K562 (cell line): ENCODE measurements at regions not wholly inside any gene's neighbourhood (a gene's known extent, or its start where the extent isn't known, plus 50 kb on each side); places are given as distances from the start of the nearest gene placed in this dataset.

Source experiments
- ATAC-seq: fragments of 200-7000 bp; cut with Tn5 transposase; 3 replicates; pipeline ENCODE4 v1.9.1; 2020; ENCODE audit warnings: moderate library complexity
- BruUV-seq: library from RNA; stranded (reverse); fragments of 400-500 nt; replicated peaks from 2 replicates; lab custom pipeline; 2021; lab: Mats Ljungman, UMichigan
- CTCF ChIA-PET: fragments of 300-600 bp; formaldehyde crosslinking; extraction: SDS; loops from one replicate; lab custom pipeline; 2021; ENCODE audit warnings: low intra/inter-chr PET ratio; lab: Yijun Ruan, JAX
- POLR2A ChIA-PET: fragments of 300-600, 350-650 bp; sonication (Branson Sonifier 250); formaldehyde crosslinking; extraction: SDS; loops from one replicate; lab custom pipeline; 2021; ENCODE audit warnings: antibody characterized with exemption, inconsistent platforms; lab: Yijun Ruan, JAX
- DNase-seq, 4 experiments: peaks; one replicate each; pipeline versions ENCODE4 v3.0.0 to v3.0.0-alpha.2; 2011 to 2018; ENCODE audit warnings: low spot score in 3 of 4, mixed read lengths in 3 of 4; ENCODE audit errors: extremely low read depth in 1 of 4
- FAIRE-seq: peaks from 2 replicates; lab custom pipeline; 2011; peaks lifted over from hg19 to GRCh38; lab: Jason Lieb, UNC
- H2AFZ ChIP-seq: 2 replicates; pipeline ENCODE4 v1.6.0; 2011; ENCODE audit warnings: low read depth, low read length, control low read depth, inconsistent platforms
- H3K27ac ChIP-seq: fragments of 200-600 bp; 3 replicates; pipeline ENCODE4 v1.8.0; 2011; ENCODE audit warnings: low read depth, mild to moderate bottlenecking, control low read depth, inconsistent platforms, low read length, moderate library complexity, mixed read lengths; ENCODE audit errors: extremely low read depth
- H3K27me3 ChIP-seq, 2 experiments: fragments of 300-600 bp in 1 of 2; 2 replicates in 1 of 2; 3 replicates in 1 of 2; pipeline versions ENCODE4 v1.6.0 to v1.8.0; 2011; ENCODE audit warnings: inconsistent platforms in 2 of 2, low read length in 2 of 2, mild to moderate bottlenecking in 1 of 2, mixed read lengths in 1 of 2, moderate library complexity in 1 of 2; ENCODE audit not compliant: control insufficient read depth in 2 of 2, insufficient read depth in 2 of 2
- H3K36me3 ChIP-seq: fragments of 300-600 bp; 3 replicates; pipeline ENCODE4 v1.8.0; 2011; ENCODE audit warnings: mild to moderate bottlenecking, low read length, inconsistent platforms; ENCODE audit not compliant: control insufficient read depth, insufficient read depth
- H3K4me1 ChIP-seq, 2 experiments: fragments of 200-600 bp in 1 of 2; replicated peaks in 1 of 2; 2 replicates in 1 of 2; 3 replicates in 1 of 2; pipeline versions ENCODE4 v1.5.1 to v1.8.0; 2011; ENCODE audit warnings: inconsistent platforms in 2 of 2, low read length in 2 of 2, mild to moderate bottlenecking in 1 of 2, mixed read lengths in 1 of 2, moderate library complexity in 1 of 2; ENCODE audit not compliant: control insufficient read depth in 2 of 2, insufficient read depth in 2 of 2
- H3K4me2 ChIP-seq: 2 replicates; pipeline ENCODE4 v1.6.1; 2011; ENCODE audit warnings: low read length, control low read depth, inconsistent platforms, mixed read lengths; ENCODE audit not compliant: insufficient read depth
- H3K4me3 ChIP-seq: fragments of 200-600 bp; sonication (generic), shearing (Covaris generic); 2 replicates; pipeline ENCODE4 v1.5.1; 2016; ENCODE audit warnings: control low read depth, inconsistent platforms
- H3K79me2 ChIP-seq: fragments of 200-600 bp; 3 replicates; pipeline ENCODE4 v1.8.0; 2011; ENCODE audit warnings: low read length, inconsistent platforms; ENCODE audit not compliant: control insufficient read depth, insufficient read depth
- H3K9ac ChIP-seq, 2 experiments: 2 replicates each; pipeline versions ENCODE4 v1.6.0 to v1.6.1; 2011; ENCODE audit warnings: low read depth in 2 of 2, low read length in 2 of 2, control low read depth in 1 of 2, inconsistent platforms in 1 of 2, mild to moderate bottlenecking in 1 of 2, mixed read lengths in 1 of 2; ENCODE audit not compliant: insufficient read depth in 1 of 2
- H3K9me1 ChIP-seq: one replicate; pipeline ENCODE4 v1.6.0; 2011; ENCODE audit warnings: inconsistent platforms, mild to moderate bottlenecking, low read length, moderate library complexity; ENCODE audit not compliant: control insufficient read depth, insufficient read depth
- H3K9me3 ChIP-seq: replicated peaks from 2 replicates; pipeline ENCODE4 v1.5.1; 2011; ENCODE audit warnings: low read depth, low read length, inconsistent platforms; ENCODE audit not compliant: control insufficient read depth, insufficient read depth
- H4K20me1 ChIP-seq: replicated peaks from 2 replicates; pipeline ENCODE4 v1.6.1; 2011; ENCODE audit warnings: low read length, inconsistent platforms, mixed read lengths; ENCODE audit not compliant: control insufficient read depth, insufficient read depth
- CGGBP1 ChIP-seq: fragments of 250-450 bp; sonication (Bioruptor Pico); IDR thresholded peaks from 2 replicates; pipeline ENCODE4 v1.9.0; 2021; ENCODE audit warnings: mild to moderate bottlenecking
- FUS ChIP-seq: fragments of 200-400 bp; formaldehyde crosslinking; optimal IDR thresholded peaks from 2 replicates; pipeline ENCODE3; 2017; ENCODE audit warnings: low read depth, low read length
- MITF ChIP-seq: IDR thresholded peaks from 2 replicates; pipeline ENCODE4 v1.6.1; 2014; ENCODE audit warnings: antibody characterized with exemption
- PRPF4 ChIP-seq: fragments of 200-400 bp; formaldehyde crosslinking; IDR thresholded peaks from one replicate; pipeline ENCODE4 v1.6.1; 2017; ENCODE audit warnings: low read length, low read depth, mild to moderate bottlenecking; ENCODE audit not compliant: insufficient read depth, poor library complexity, severe bottlenecking
- SAFB ChIP-seq: fragments of 200-400 bp; formaldehyde crosslinking; IDR thresholded peaks from 2 replicates; pipeline ENCODE4 v1.6.1; 2017; ENCODE audit warnings: low read depth, low read length, borderline replicate concordance
- SMAD1 ChIP-seq: fragments of 150-350 bp; IDR thresholded peaks from 2 replicates; pipeline ENCODE4 v1.6.1; 2014; ENCODE audit warnings: low read length, low read depth; ENCODE audit not compliant: partially characterized antibody
- TAF7 ChIP-seq: fragments of 450-650 bp; IDR thresholded peaks from 2 replicates; pipeline ENCODE4 v1.6.1; 2016; ENCODE audit warnings: missing genetic modification characterization, missing compliant biosample characterization
- TEAD1 ChIP-seq, 2 experiments: fragments of 450-650 bp in 1 of 2; sonication (generic) in 1 of 2; formaldehyde crosslinking; IDR thresholded peaks; 2 replicates each; pipeline versions ENCODE4 v1.4.0 to v1.8.0; 2020 to 2022; ENCODE audit warnings: mild to moderate bottlenecking in 2 of 2, missing genetic modification reagents in 1 of 2
- TEAD4 ChIP-seq, 2 experiments: sonication (generic) in 1 of 2; formaldehyde crosslinking in 1 of 2; IDR thresholded peaks; 2 replicates each; pipeline versions ENCODE4 v1.6.1 to v1.8.0; 2012 to 2022; ENCODE audit warnings: borderline replicate concordance in 1 of 2, inconsistent platforms in 1 of 2, low read length in 1 of 2, mild to moderate bottlenecking in 1 of 2, missing genetic modification reagents in 1 of 2
- XRCC5 ChIP-seq: fragments of 200-400 bp; formaldehyde crosslinking; IDR thresholded peaks from 2 replicates; pipeline ENCODE4 v1.6.1; 2017; ENCODE audit warnings: low read depth, mild to moderate bottlenecking, low read length
- ZNF232 ChIP-seq: sonication (generic); formaldehyde crosslinking; IDR thresholded peaks from 2 replicates; pipeline ENCODE4 v1.8.0; 2022; ENCODE audit warnings: mild to moderate bottlenecking, missing genetic modification reagents
- ZNF592 ChIP-seq: fragments of 450-650 bp; IDR thresholded peaks from 2 replicates; pipeline ENCODE4 v1.6.1; 2017; ENCODE audit warnings: antibody characterized with exemption, mild to moderate bottlenecking
- ZNF76 ChIP-seq: fragments of 250-450 bp; sonication (Bioruptor Pico); IDR thresholded peaks from 2 replicates; pipeline ENCODE4 v1.4.0; 2020; ENCODE audit warnings: mild to moderate bottlenecking, moderate library complexity, borderline replicate concordance
- ZNF766 ChIP-seq: fragments of 200-800 bp; sonication (Bioruptor generic); conservative IDR thresholded peaks from 2 replicates; pipeline ENCODE4 v1.6.1; 2016; ENCODE audit warnings: missing genetic modification characterization, missing compliant biosample characterization
- ZNF79 ChIP-seq: fragments of 250-450 bp; sonication (Bioruptor Pico); IDR thresholded peaks from 2 replicates; pipeline ENCODE4 v1.4.0; 2020; ENCODE audit warnings: low read depth, mild to moderate bottlenecking, moderate library complexity
- WGBS: fragments of 100-300 bp; shearing (Covaris generic); methylation state at CpG from one replicate; pipeline ENCODE4 v1.1.6; 2016; ENCODE audit warnings: low coverage, mixed read lengths; ENCODE audit not compliant: insufficient coverage; ENCODE audit errors: missing lambda C conversion rate; 5-methylcytosine and 5-hydroxymethylcytosine counted together
- in situ Hi-C: fragments of 300-500 bp; cut with MboI; formaldehyde crosslinking; loops from 4 replicates; pipeline ENCODE4 v1.15.0; 2018; ENCODE audit warnings: inconsistent platforms, mixed read lengths
- intact Hi-C: fragments of 100-400 bp; cut with micrococcal nuclease; formaldehyde crosslinking; loops from 2 replicates; pipeline ENCODE4 v1.14.2; 2022

GRCh38 chr22:22752199-22752555 is 107.8 kb downstream of the GGTLC2 start:
- intact Hi-C loops (no loop called here), in situ Hi-C loops (no loop called here)
- no peaks in the 10 kb centered on the region for H3K9me3 ChIP-seq
- ChIA-PET POLR2A (interaction anchor here (0.5 to 5.2 kb wide), 16 partner anchors 10 to 523 kb away, joined by 3 to 41 read pairs (median 6); no protein-coding TSS in a partner anchor), CTCF (interaction anchor here (0.6 to 3.5 kb wide), 7 partner anchors 28 to 288 kb away, joined by 3 to 54 read pairs (median 5); no protein-coding TSS in a partner anchor)
- no peaks in the 10 kb centered on the region for H3K9me1 ChIP-seq
- H3K4me3 ChIP-seq: no peak overlapping the region
- peaks cover 43% of the 10 kb centered on the region for H4K20me1 ChIP-seq
- H3K27me3 ChIP-seq: peaks cover 2 to 20% of the 10 kb centered on the region in 2 experiments; a peak in 3 of 5 replicates
- H3K79me2 ChIP-seq: no peaks in the 10 kb centered on the region
- no TSS peak for BruUV-seq
- no peak overlapping the region for H3K9ac ChIP-seq
- H3K36me3 ChIP-seq: no peaks in the 10 kb centered on the region
- FAIRE-seq (no peak), DNase-seq (no peak), ATAC-seq (no peak)
- WGBS: 1% methylated on average over 1 of the region's 1 CpG
- H3K4me2 ChIP-seq: no peak overlapping the region
- H2AFZ ChIP-seq: no peak overlapping the region
- H3K4me1 ChIP-seq: no peaks in the 10 kb centered on the region
- no peak overlapping the region for H3K27ac ChIP-seq
- TF ChIP-seq ZNF592 (no peak), TAF7 (tag) (peak; percentile 39; the same call in 1 of the 2 replicates), XRCC5 (peak; percentile 7; the same call in 1 of the 2 replicates), ZNF76 (CRISPR knock-in tag) (no peak), SAFB (no peak), ZNF766 (no peak), PRPF4 (no peak), SMAD1 (no peak), ZNF232 (no peak), FUS (no peak), MITF (no peak), TEAD4 (IDR thresholded peaks at IDR 0.05; ENCODE audit: low read length) (no peak), TEAD4 (CRISPR knock-in tag; IDR thresholded peaks at IDR 0.05; ENCODE audit: borderline replicate concordance) (peak; percentile 73), TEAD1 (CRISPR knock-in tag; IDR thresholded peaks at IDR 0.05) (peak in 1 of 2 experiments; percentile 29; a peak in 1 of 4 replicates), ZNF79 (CRISPR knock-in tag) (no peak), CGGBP1 (CRISPR knock-in tag) (no peak)
